C4-2B (cell line): ENCODE measurements at regions not wholly inside any gene's neighbourhood (a gene's known extent, or its start where the extent isn't known, plus 50 kb on each side); places are given as distances from the start of the nearest gene placed in this dataset.

Experiments used
- CTCF ChIP-seq: fragments of 450-650 bp; conservative IDR thresholded peaks from 2 replicates; pipeline ENCODE4 v1.5.1; 2017; ENCODE audit warnings: mild to moderate bottlenecking
- ZFX ChIP-seq: fragments of 450-650 bp; IDR thresholded peaks from 2 replicates; pipeline ENCODE4 v1.6.1; 2017

DNA sequence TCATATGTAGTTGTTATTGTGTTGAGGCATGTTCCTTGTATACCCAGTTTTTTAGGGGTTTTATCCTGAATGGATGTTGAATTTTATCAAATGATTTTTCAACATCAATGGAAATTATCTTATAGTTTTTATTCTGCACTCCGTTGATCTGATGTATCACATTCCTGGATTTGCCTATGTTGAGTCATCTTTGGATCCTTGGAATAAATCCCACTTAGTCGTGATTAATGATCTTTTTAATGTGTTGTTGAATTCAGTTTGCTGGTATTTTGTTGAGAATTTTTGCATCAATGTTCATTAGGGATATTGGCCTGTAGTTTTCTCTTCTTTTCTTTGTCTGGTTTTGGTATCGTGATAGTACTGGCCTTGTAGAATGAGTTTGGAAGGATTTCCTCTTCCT, 648.6 kb upstream of the GRM3 start:
- no peak for TF ChIP-seq CTCF
- no peak for TF ChIP-seq ZFX
